Uterus (tissue), 2 donors: ENCODE measurements at regions not wholly inside any gene's neighbourhood (a gene's known extent, or its start where the extent isn't known, plus 50 kb on each side); places are given as distances from the start of the nearest gene placed in this dataset.

Source experiments
- POLR2A ChIP-seq, 2 donors: fragments of 450-650 bp; IDR thresholded peaks; one replicate each; pipeline ENCODE4 v1.6.1; 2016; ENCODE audit warnings: antibody characterized with exemption in 2 of 2, mild to moderate bottlenecking in 1 of 2, moderate library complexity in 1 of 2
- TF ChIP-seq, protein P1 (sequence below), 4 experiments: fragments of 200-600 bp in 2 of 4; fragments of 450-650 bp in 2 of 4; sonication (generic) in 2 of 4; IDR thresholded peaks; one replicate each; pipeline ENCODE4 v1.5.1; 2016 to 2019; ENCODE audit warnings: antibody characterized with exemption in 4 of 4, mild to moderate bottlenecking in 2 of 4, moderate library complexity in 1 of 4

DNA sequence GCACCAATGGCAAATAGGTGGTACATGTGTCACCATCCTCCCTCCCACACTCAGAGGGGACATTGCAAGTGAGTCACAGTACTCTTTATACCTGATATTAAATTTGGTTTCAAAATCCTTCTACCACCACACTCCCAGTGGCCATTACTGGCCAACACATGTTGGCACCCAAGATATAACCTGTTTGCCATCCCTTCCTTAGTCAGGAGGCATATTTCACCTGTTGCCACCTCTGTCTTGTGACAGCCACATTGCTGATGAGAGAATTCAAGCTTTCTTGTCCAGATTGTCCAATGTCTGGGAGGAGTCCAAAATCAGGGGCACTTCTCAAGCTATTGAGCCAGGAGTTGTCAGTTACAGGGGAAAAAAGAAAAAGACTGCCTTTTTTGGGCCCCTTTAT, 80.2 kb upstream of the WWC1 start:
- no peak for TF ChIP-seq POLR2A (IDR thresholded peaks at IDR 0.05)
- TF ChIP-seq, protein P1, sequence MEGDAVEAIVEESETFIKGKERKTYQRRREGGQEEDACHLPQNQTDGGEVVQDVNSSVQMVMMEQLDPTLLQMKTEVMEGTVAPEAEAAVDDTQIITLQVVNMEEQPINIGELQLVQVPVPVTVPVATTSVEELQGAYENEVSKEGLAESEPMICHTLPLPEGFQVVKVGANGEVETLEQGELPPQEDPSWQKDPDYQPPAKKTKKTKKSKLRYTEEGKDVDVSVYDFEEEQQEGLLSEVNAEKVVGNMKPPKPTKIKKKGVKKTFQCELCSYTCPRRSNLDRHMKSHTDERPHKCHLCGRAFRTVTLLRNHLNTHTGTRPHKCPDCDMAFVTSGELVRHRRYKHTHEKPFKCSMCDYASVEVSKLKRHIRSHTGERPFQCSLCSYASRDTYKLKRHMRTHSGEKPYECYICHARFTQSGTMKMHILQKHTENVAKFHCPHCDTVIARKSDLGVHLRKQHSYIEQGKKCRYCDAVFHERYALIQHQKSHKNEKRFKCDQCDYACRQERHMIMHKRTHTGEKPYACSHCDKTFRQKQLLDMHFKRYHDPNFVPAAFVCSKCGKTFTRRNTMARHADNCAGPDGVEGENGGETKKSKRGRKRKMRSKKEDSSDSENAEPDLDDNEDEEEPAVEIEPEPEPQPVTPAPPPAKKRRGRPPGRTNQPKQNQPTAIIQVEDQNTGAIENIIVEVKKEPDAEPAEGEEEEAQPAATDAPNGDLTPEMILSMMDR (IDR thresholded peaks at IDR 0.05): no peak
